Mesothelial cell of epicardium (in vitro differentiated cells): ENCODE measurements at regions not wholly inside any gene's neighbourhood (a gene's known extent, or its start where the extent isn't known, plus 50 kb on each side); places are given as distances from the start of the nearest gene placed in this dataset.

Experiments
- DNase-seq, 2 experiments: peaks; one replicate each; pipeline ENCODE4 v3.0.0; 2021; ENCODE audit warnings: low spot score in 2 of 2; ENCODE audit not compliant: unreplicated experiment in 2 of 2
- H3K27ac Mint-ChIP-seq: 2 replicates; pipeline ENCODE4 v1.8.0; 2021; ENCODE audit warnings: mixed read lengths
- H3K27me3 Mint-ChIP-seq: 2 replicates; pipeline ENCODE4 v1.8.0; 2021; ENCODE audit warnings: low read depth, mixed read lengths
- H3K36me3 Mint-ChIP-seq: 2 replicates; pipeline ENCODE4 v1.8.0; 2021; ENCODE audit warnings: mixed read lengths
- H3K4me1 Mint-ChIP-seq: 2 replicates; pipeline ENCODE4 v1.8.0; 2021; ENCODE audit warnings: mixed read lengths
- H3K4me3 Mint-ChIP-seq: 2 replicates; pipeline ENCODE4 v1.8.0; 2021; ENCODE audit warnings: mild to moderate bottlenecking, moderate library complexity, mixed read lengths
- H3K9me3 Mint-ChIP-seq: 2 replicates; pipeline ENCODE4 v1.8.0; 2021; ENCODE audit warnings: mixed read lengths
- CTCF ChIP-seq: fragments of 200-600 bp; sonication (generic); IDR thresholded peaks from one replicate; pipeline ENCODE4 v1.5.0; 2021; ENCODE audit warnings: antibody characterized with exemption; ENCODE audit not compliant: unreplicated experiment

GRCh38 chr2:129393816-129394215, 585.6 kb upstream of the RAB6C start:
- no peak for TF ChIP-seq CTCF
- peaks cover 11% of the 10 kb centered on the region for H3K36me3 Mint-ChIP-seq
- no peak overlapping the region for H3K4me3 Mint-ChIP-seq

GRCh38 chr2:129396980-129397599, 582.4 kb upstream of the RAB6C start:
- TF ChIP-seq CTCF = peak; percentile 51
- Mint-ChIP-seq H3K36me3 (peaks cover 11% of the 10 kb centered on the region), H3K9me3 (peaks cover 14% of the 10 kb centered on the region), H3K27me3 (no peaks in the 10 kb centered on the region), H3K27ac (no peak overlapping the region), H3K4me3 (no peak overlapping the region), H3K4me1 (no peaks in the 10 kb centered on the region)
- no peak for DNase-seq

More at GRCh38 chr2:129393816-129394215, 585.6 kb upstream of the RAB6C start:
- Mint-ChIP-seq H3K9me3 (peaks cover 20% of the 10 kb centered on the region), H3K27ac (no peak overlapping the region), H3K27me3 (no peaks in the 10 kb centered on the region), H3K4me1 (no peaks in the 10 kb centered on the region)
- no peak for DNase-seq

GRCh38 chr2:129400826-129401225, 578.6 kb upstream of the RAB6C start:
- no peaks in the 10 kb centered on the region for H3K36me3 Mint-ChIP-seq
- no peak overlapping the region for H3K4me3 Mint-ChIP-seq
- DNase-seq = no peak
- H3K27me3 Mint-ChIP-seq = no peaks in the 10 kb centered on the region
- no peaks in the 10 kb centered on the region for H3K9me3 Mint-ChIP-seq
- no peaks in the 10 kb centered on the region for H3K4me1 Mint-ChIP-seq
- no peak overlapping the region for H3K27ac Mint-ChIP-seq
- no peak for TF ChIP-seq CTCF

GRCh38 chr2:129402076-129402475, 577.4 kb upstream of the RAB6C start:
- no peaks in the 10 kb centered on the region for H3K36me3 Mint-ChIP-seq

GRCh38 chr2:129404000-129404685, 575.3 kb upstream of the RAB6C start:
- H3K27ac Mint-ChIP-seq = no peak overlapping the region
- H3K4me1 Mint-ChIP-seq = no peaks in the 10 kb centered on the region
- peaks cover 2% of the 10 kb centered on the region for H3K36me3 Mint-ChIP-seq
- H3K9me3 Mint-ChIP-seq = peaks cover 19% of the 10 kb centered on the region
- H3K4me3 Mint-ChIP-seq = no peak overlapping the region
- no peak for TF ChIP-seq CTCF
- no peak for DNase-seq
- H3K27me3 Mint-ChIP-seq = no peaks in the 10 kb centered on the region

More at GRCh38 chr2:129402076-129402475, 577.4 kb upstream of the RAB6C start:
- no peaks in the 10 kb centered on the region for H3K4me1 Mint-ChIP-seq
- H3K27me3 Mint-ChIP-seq = no peaks in the 10 kb centered on the region
- H3K27ac Mint-ChIP-seq = no peak overlapping the region
- H3K9me3 Mint-ChIP-seq = peaks cover 3% of the 10 kb centered on the region
- no peak overlapping the region for H3K4me3 Mint-ChIP-seq
- DNase-seq = no peak
- TF ChIP-seq CTCF = no peak
